ENCODE measurements at regions not wholly inside any gene's neighbourhood (a gene's known extent, or its start where the extent isn't known, plus 50 kb on each side); places are given as distances from the start of the nearest gene placed in this dataset.

GRCh38 chr5:82331557-82331956 is 53.4 kb upstream of the RPS23 start:
- WGBS (ENCODE audit: insufficient coverage, insufficient read length) = no CpG with 5 or more reads among the region's 4 CpGs
- Histone ChIP-seq H3K27ac (ENCODE audit: low read length) (no peak overlapping the region), H3K4me1 (ENCODE audit: control insufficient read depth, insufficient read depth, low read length) (0 out of 2 replicates have a peak, but pooled peaks cover 1% of the 10 kb centered on the region)

GRCh38 chr5:82330530-82331270 is 52.5 kb upstream of the RPS23 start:
- H3K27ac ChIP-seq (ENCODE audit: low read length) = no peak overlapping the region
- H3K27me3 ChIP-seq (ENCODE audit: control insufficient read depth, insufficient read depth, low read length) = no peaks in the 10 kb centered on the region
- no peak for DNase-seq (ENCODE audit: low read depth, low spot score)
- no peaks in the 10 kb centered on the region; the same call in 1 of the 2 replicates for H3K36me3 ChIP-seq (ENCODE audit: control insufficient read depth, insufficient read depth, low read length)
- no peak overlapping the region for H3K4me3 ChIP-seq (ENCODE audit: low read length)
- peaks cover 2% of the 10 kb centered on the region for H3K9me3 ChIP-seq (ENCODE audit: control insufficient read depth, insufficient read depth, low read length)
- WGBS (ENCODE audit: insufficient coverage, insufficient read length) = no CpG with 5 or more reads among the region's 3 CpGs
- H3K4me1 ChIP-seq (ENCODE audit: control insufficient read depth, insufficient read depth, low read length) = 0 out of 2 replicates have a peak, but pooled peaks cover 1% of the 10 kb centered on the region

More at GRCh38 chr5:82331557-82331956, 53.4 kb upstream of the RPS23 start:
- DNase-seq (ENCODE audit: low read depth, low spot score) = no peak
- Histone ChIP-seq H3K36me3 (ENCODE audit: control insufficient read depth, insufficient read depth, low read length) (no peaks in the 10 kb centered on the region; the same call in 1 of the 2 replicates), H3K27me3 (ENCODE audit: control insufficient read depth, insufficient read depth, low read length) (no peaks in the 10 kb centered on the region), H3K4me3 (ENCODE audit: low read length) (no peak overlapping the region), H3K9me3 (ENCODE audit: control insufficient read depth, insufficient read depth, low read length) (peaks cover 2% of the 10 kb centered on the region)

GRCh38 chr5:82329393-82329792 is 51.2 kb upstream of the RPS23 start:
- Histone ChIP-seq H3K27ac (ENCODE audit: low read length) (no peak overlapping the region), H3K36me3 (ENCODE audit: control insufficient read depth, insufficient read depth, low read length) (no peaks in the 10 kb centered on the region; the same call in 1 of the 2 replicates), H3K27me3 (ENCODE audit: control insufficient read depth, insufficient read depth, low read length) (no peaks in the 10 kb centered on the region), H3K9me3 (ENCODE audit: control insufficient read depth, insufficient read depth, low read length) (peaks cover 2% of the 10 kb centered on the region), H3K4me1 (ENCODE audit: control insufficient read depth, insufficient read depth, low read length) (0 out of 2 replicates have a peak, but pooled peaks cover 1% of the 10 kb centered on the region), H3K4me3 (ENCODE audit: low read length) (no peak overlapping the region)
- no CpG with 5 or more reads among the region's 6 CpGs for WGBS (ENCODE audit: insufficient coverage, insufficient read length)
- DNase-seq (ENCODE audit: low read depth, low spot score) = no peak

Measured in iPS DF 6.9 (cell line).